Thyroid gland (tissue), 4 donors: ENCODE measurements at regions not wholly inside any gene's neighbourhood (a gene's known extent, or its start where the extent isn't known, plus 50 kb on each side); places are given as distances from the start of the nearest gene placed in this dataset.

Experiments
- POLR2A ChIP-seq, 2 donors: fragments of 450-650 bp; IDR thresholded peaks; one replicate each; pipeline ENCODE4 v1.6.1; 2017; ENCODE audit warnings: antibody characterized with exemption in 2 of 2, mild to moderate bottlenecking in 2 of 2, moderate library complexity in 1 of 2
- TF ChIP-seq, protein P1 (sequence below), 6 experiments: fragments of 200-600 bp in 3 of 6; fragments of 450-650 bp in 3 of 6; sonication (generic) in 3 of 6; IDR thresholded peaks; one replicate each; pipeline ENCODE4 v1.5.1; 2016 to 2019; ENCODE audit warnings: antibody characterized with exemption in 6 of 6, mild to moderate bottlenecking in 2 of 6, inconsistent platforms in 1 of 6, moderate library complexity in 1 of 6

- TF ChIP-seq POLR2A (IDR thresholded peaks at IDR 0.05) = no peak
- TF ChIP-seq, protein P1, sequence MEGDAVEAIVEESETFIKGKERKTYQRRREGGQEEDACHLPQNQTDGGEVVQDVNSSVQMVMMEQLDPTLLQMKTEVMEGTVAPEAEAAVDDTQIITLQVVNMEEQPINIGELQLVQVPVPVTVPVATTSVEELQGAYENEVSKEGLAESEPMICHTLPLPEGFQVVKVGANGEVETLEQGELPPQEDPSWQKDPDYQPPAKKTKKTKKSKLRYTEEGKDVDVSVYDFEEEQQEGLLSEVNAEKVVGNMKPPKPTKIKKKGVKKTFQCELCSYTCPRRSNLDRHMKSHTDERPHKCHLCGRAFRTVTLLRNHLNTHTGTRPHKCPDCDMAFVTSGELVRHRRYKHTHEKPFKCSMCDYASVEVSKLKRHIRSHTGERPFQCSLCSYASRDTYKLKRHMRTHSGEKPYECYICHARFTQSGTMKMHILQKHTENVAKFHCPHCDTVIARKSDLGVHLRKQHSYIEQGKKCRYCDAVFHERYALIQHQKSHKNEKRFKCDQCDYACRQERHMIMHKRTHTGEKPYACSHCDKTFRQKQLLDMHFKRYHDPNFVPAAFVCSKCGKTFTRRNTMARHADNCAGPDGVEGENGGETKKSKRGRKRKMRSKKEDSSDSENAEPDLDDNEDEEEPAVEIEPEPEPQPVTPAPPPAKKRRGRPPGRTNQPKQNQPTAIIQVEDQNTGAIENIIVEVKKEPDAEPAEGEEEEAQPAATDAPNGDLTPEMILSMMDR (IDR thresholded peaks at IDR 0.05) = no peak
Measured at GRCh38 chr3:111326144-111326995, 215.6 kb upstream of the CD96 start.
